Ovary (tissue), 7 donors: ENCODE measurements at regions not wholly inside any gene's neighbourhood (a gene's known extent, or its start where the extent isn't known, plus 50 kb on each side); places are given as distances from the start of the nearest gene placed in this dataset.

ENCODE experiments used
- DNase-seq, 5 donors: peaks; one replicate each; pipeline ENCODE4 v3.0.0-alpha.2; 2019 to 2020
- H3K27ac ChIP-seq, 2 donors: fragments of 200-600 bp; one replicate each; pipeline versions ENCODE4 v1.5.1 to v1.8.0; 2019 to 2022
- H3K27me3 ChIP-seq: fragments of 200-600 bp; one replicate; pipeline ENCODE4 v1.8.0; 2022
- H3K36me3 ChIP-seq: fragments of 200-600 bp; sonication (generic); one replicate; pipeline ENCODE4 v1.5.1; 2019
- H3K4me1 ChIP-seq: one replicate; pipeline ENCODE4 v1.8.1; 2013; ENCODE audit warnings: mild to moderate bottlenecking, moderate library complexity; ENCODE audit not compliant: insufficient read depth
- H3K4me3 ChIP-seq: fragments of 200-600 bp; sonication (generic); one replicate; pipeline ENCODE4 v1.5.1; 2017
- H3K9me3 ChIP-seq, 2 donors: fragments of 200-600 bp in 1 of 2; sonication (generic) in 1 of 2; one replicate each; pipeline versions ENCODE4 v1.5.1 to v1.8.1; 2013 to 2019; ENCODE audit warnings: mild to moderate bottlenecking in 1 of 2, moderate library complexity in 1 of 2
- CTCF ChIP-seq, 3 donors: fragments of 450-650 bp in 2 of 3; fragments of 200-600 bp in 1 of 3; IDR thresholded peaks; one replicate each; pipeline versions ENCODE4 v1.5.1 to v1.8.0; 2016 to 2022; ENCODE audit warnings: antibody characterized with exemption in 3 of 3, mild to moderate bottlenecking in 1 of 3
- EP300 ChIP-seq: sonication (generic); formaldehyde crosslinking; IDR thresholded peaks from one replicate; pipeline ENCODE4 v1.6.1; 2017; ENCODE audit warnings: antibody characterized with exemption
- POLR2A ChIP-seq: fragments of 450-650 bp; IDR thresholded peaks from one replicate; pipeline ENCODE4 v1.6.1; 2017; ENCODE audit warnings: antibody characterized with exemption, mild to moderate bottlenecking, moderate library complexity
- WGBS, 3 donors: extraction: QIAGEN DNeasy Blood & Tissue Kit in 1 of 3; methylation state at CpG; one replicate each; pipeline versions ENCODE4 v1.1.5 to v1.1.7; 2013 to 2017; 5-methylcytosine and 5-hydroxymethylcytosine counted together
- intact Hi-C, 4 donors: fragments of 100-400 bp; cut with DNase I; formaldehyde crosslinking; loops; one replicate each; pipeline versions ENCODE4 v1.11.0 to v1.15.1; 2022 to 2023
- donor health status: DM: no; HTN: no; CAD: no; lungs with moderate emphysema.
- donor health status: DM: no; HTN: no; CAD: no.
- donor health status: Bipolar disorder and iron deficiency.
- donor health status: DM: no; HTN: no; CAD: no.
- donor health status: DM: yes; HTN: yes; CAD: no.

DNA sequence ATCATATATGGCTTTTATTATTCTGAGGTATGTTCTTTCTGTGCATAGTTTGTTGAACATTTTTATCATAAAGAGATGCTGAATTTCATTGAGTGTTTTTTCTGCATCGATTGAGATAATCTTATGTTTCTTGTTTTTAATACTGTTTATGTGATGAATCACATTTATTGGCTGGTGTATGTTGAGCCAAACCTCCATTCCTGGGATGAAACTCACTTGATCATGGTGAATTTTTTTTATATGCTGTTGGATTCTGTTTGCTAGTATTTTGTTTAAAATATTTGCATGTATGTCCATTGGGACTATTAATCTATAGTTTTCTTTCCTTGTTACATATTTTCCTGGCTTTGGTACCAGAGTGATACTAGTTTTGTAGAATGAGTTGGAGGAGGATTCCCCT is 500.2 kb downstream of the CDH11 start:
- WGBS, 3 donors = 40 to 57% (median 45%) methylated on average over 1 of the region's 1 CpG
- H3K4me3 ChIP-seq = no peak overlapping the region
- no peaks in the 10 kb centered on the region for H3K4me1 ChIP-seq
- intact Hi-C loops = loop anchor here in 1 of 4 donors (10.0 kb wide), 1 partner anchor 1133 kb away; no protein-coding TSS in a partner anchor
- no peak overlapping the region for H3K27ac ChIP-seq
- no peaks in the 10 kb centered on the region for H3K27me3 ChIP-seq
- H3K9me3 ChIP-seq = no peaks in the 10 kb centered on the region
- TF ChIP-seq CTCF (IDR thresholded peaks at IDR 0.05) (no peak), EP300 (no peak), POLR2A (no peak)
- H3K36me3 ChIP-seq = no peaks in the 10 kb centered on the region
- no peak for DNase-seq

- TF ChIP-seq EP300 = no peak
- no peak for TF ChIP-seq POLR2A
- no peak for TF ChIP-seq CTCF (IDR thresholded peaks at IDR 0.05)
- no peaks in the 10 kb centered on the region for H3K9me3 ChIP-seq
- no peaks in the 10 kb centered on the region for H3K27me3 ChIP-seq
- H3K4me3 ChIP-seq = no peak overlapping the region
- H3K4me1 ChIP-seq = peaks cover 2% of the 10 kb centered on the region
- no peak for DNase-seq
- intact Hi-C loops = no loop called here
- WGBS, 3 donors = 68 to 86% (median 74%) methylated on average over 1 of the region's 1 CpG
- no peaks in the 10 kb centered on the region for H3K36me3 ChIP-seq
- H3K27ac ChIP-seq = no peak overlapping the region
Observed at GRCh38 chr16:64617836-64618476, 503.9 kb downstream of the CDH11 start.

- TF ChIP-seq CTCF (IDR thresholded peaks at IDR 0.05) = no peak
- TF ChIP-seq EP300 = no peak
- TF ChIP-seq POLR2A = no peak
- WGBS, 3 donors = 51 to 60% (median 59%) methylated on average over 6 of the region's 6 CpGs
- peaks cover 2% of the 10 kb centered on the region for H3K4me1 ChIP-seq
- no peaks in the 10 kb centered on the region for H3K27me3 ChIP-seq
- intact Hi-C loops = no loop called here
- H3K9me3 ChIP-seq = no peaks in the 10 kb centered on the region
- no peak overlapping the region for H3K4me3 ChIP-seq
- H3K36me3 ChIP-seq = no peaks in the 10 kb centered on the region
- DNase-seq = no peak
- H3K27ac ChIP-seq = no peak overlapping the region
Observed at GRCh38 chr16:64615630-64616280, 506.1 kb downstream of the CDH11 start.

DNA sequence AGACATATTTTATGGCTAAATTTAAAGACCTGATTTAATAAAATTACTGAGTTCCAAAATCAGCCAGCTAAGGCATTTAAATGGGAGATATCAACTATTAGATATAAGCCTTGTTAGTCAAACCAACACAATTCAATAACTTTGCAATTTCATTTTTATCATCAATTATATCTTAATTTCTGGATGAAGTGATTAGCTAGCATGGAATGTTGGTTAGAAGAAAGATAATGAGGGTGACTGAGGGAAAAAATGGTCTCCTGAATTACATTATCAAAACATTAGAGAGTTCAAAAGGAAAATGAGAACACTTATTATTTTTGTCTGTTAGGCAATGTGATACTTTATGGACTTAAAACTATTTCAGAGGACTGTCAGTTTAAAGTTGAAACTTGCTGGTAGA is 525.7 kb downstream of the CDH11 start:
- H3K27ac ChIP-seq = no peak overlapping the region
- intact Hi-C loops = no loop called here
- H3K4me3 ChIP-seq = no peak overlapping the region
- no peaks in the 10 kb centered on the region for H3K9me3 ChIP-seq
- no peaks in the 10 kb centered on the region for H3K36me3 ChIP-seq
- TF ChIP-seq CTCF (IDR thresholded peaks at IDR 0.05) (no peak), EP300 (no peak), POLR2A (no peak)
- H3K4me1 ChIP-seq = no peaks in the 10 kb centered on the region
- H3K27me3 ChIP-seq = no peaks in the 10 kb centered on the region
- no peak for DNase-seq
